Thyroid gland (tissue), 4 donors: ENCODE measurements at regions not wholly inside any gene's neighbourhood (a gene's known extent, or its start where the extent isn't known, plus 50 kb on each side); places are given as distances from the start of the nearest gene placed in this dataset.

Source experiments
- DNase-seq, 2 donors: peaks; one replicate each; pipeline ENCODE4 v3.0.0-alpha.2; 2019
- H3K27ac ChIP-seq, 3 donors: fragments of 200-600 bp; sonication (generic); 1 replicate in 2 of 3; 2 replicates in 1 of 3; pipeline ENCODE4 v1.5.1; 2016 to 2019; ENCODE audit warnings: mild to moderate bottlenecking in 1 of 3, moderate library complexity in 1 of 3
- H3K27me3 ChIP-seq: fragments of 200-600 bp; sonication (generic); one replicate; pipeline ENCODE4 v1.5.1; 2019
- H3K36me3 ChIP-seq, 2 donors: fragments of 200-600 bp; sonication (generic); one replicate each; pipeline ENCODE4 v1.5.1; 2016 to 2019
- H3K4me1 ChIP-seq, 2 donors: fragments of 200-600 bp; sonication (generic); one replicate each; pipeline ENCODE4 v1.5.1; 2017 to 2019
- H3K4me3 ChIP-seq, 3 donors: fragments of 200-600 bp; sonication (generic); replicated peaks in 1 of 3; 1 replicate in 2 of 3; 2 replicates in 1 of 3; pipeline ENCODE4 v1.5.1; 2016; ENCODE audit warnings: mild to moderate bottlenecking in 1 of 3
- H3K9me3 ChIP-seq: fragments of 200-600 bp; sonication (generic); one replicate; pipeline ENCODE4 v1.5.1; 2017
- POLR2A ChIP-seq, 2 donors: fragments of 450-650 bp; IDR thresholded peaks; one replicate each; pipeline ENCODE4 v1.6.1; 2017; ENCODE audit warnings: antibody characterized with exemption in 2 of 2, mild to moderate bottlenecking in 2 of 2, moderate library complexity in 1 of 2
- WGBS, 2 donors: methylation state at CpG; one replicate each; pipeline ENCODE4 v1.1.5; 2017; 5-methylcytosine and 5-hydroxymethylcytosine counted together
- intact Hi-C: fragments of 100-400 bp; cut with DNase I; formaldehyde crosslinking; loops from one replicate; pipeline ENCODE4 v1.15.1; 2023
- TF ChIP-seq, protein P1 (sequence below), 6 experiments: fragments of 200-600 bp in 3 of 6; fragments of 450-650 bp in 3 of 6; sonication (generic) in 3 of 6; IDR thresholded peaks; one replicate each; pipeline ENCODE4 v1.5.1; 2016 to 2019; ENCODE audit warnings: antibody characterized with exemption in 6 of 6, mild to moderate bottlenecking in 2 of 6, inconsistent platforms in 1 of 6, moderate library complexity in 1 of 6

GRCh38 chr1:89453123-89453972 is 71.3 kb upstream of the LRRC8B start:
- no peak for TF ChIP-seq POLR2A (IDR thresholded peaks at IDR 0.05)
- TF ChIP-seq, protein P1, sequence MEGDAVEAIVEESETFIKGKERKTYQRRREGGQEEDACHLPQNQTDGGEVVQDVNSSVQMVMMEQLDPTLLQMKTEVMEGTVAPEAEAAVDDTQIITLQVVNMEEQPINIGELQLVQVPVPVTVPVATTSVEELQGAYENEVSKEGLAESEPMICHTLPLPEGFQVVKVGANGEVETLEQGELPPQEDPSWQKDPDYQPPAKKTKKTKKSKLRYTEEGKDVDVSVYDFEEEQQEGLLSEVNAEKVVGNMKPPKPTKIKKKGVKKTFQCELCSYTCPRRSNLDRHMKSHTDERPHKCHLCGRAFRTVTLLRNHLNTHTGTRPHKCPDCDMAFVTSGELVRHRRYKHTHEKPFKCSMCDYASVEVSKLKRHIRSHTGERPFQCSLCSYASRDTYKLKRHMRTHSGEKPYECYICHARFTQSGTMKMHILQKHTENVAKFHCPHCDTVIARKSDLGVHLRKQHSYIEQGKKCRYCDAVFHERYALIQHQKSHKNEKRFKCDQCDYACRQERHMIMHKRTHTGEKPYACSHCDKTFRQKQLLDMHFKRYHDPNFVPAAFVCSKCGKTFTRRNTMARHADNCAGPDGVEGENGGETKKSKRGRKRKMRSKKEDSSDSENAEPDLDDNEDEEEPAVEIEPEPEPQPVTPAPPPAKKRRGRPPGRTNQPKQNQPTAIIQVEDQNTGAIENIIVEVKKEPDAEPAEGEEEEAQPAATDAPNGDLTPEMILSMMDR (IDR thresholded peaks at IDR 0.05), result no peak
- Histone ChIP-seq H3K27ac (no peak overlapping the region), H3K27me3 (no peaks in the 10 kb centered on the region), H3K9me3 (no peaks in the 10 kb centered on the region), H3K36me3 (no peaks in the 10 kb centered on the region), H3K4me1 (no peaks in the 10 kb centered on the region), H3K4me3 (no peak overlapping the region)
- 79 to 81% methylated on average over 9 of the region's 9 CpGs for WGBS, 2 donors
- DNase-seq, result no peak
- intact Hi-C loops, result loop anchor here (10.0 kb wide), 1 partner anchor 99 kb away; no protein-coding TSS in a partner anchor

DNA sequence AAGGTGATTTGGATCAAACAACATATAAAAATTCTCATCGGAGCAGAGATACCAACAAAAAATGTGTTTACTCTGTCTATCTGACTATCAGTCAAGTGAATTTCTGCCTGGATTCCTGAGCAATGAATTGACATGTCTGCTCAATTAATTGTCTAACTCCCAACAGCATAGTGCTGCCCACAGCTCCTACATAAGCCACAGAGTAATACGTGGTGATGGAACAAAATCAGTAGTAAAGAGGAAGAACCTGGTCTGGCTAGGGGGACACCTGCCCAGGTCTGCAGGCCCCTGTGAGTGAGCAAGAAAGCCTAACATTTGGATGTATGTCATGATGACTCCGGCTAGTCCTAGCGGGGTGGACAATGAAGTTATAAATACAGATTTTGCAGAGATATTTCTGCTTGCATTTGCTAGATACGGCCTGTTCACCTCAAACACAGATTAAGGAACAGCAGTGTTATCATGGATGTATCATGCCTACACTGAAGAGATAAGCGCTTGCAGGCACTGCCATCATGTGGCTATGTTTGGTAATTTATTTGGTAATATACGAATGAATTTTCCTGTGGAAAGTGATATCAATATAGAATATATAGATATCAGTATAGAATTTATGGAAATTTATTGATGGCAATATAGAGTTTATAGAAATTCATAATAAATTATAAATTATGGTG is 69.6 kb upstream of the LRRC8B start:
- DNase-seq, result peak; percentile 44 to 59
- Histone ChIP-seq H3K4me1 (no peaks in the 10 kb centered on the region), H3K9me3 (no peaks in the 10 kb centered on the region), H3K36me3 (no peaks in the 10 kb centered on the region), H3K4me3 (no peak overlapping the region), H3K27ac (no peak overlapping the region), H3K27me3 (no peaks in the 10 kb centered on the region)
- TF ChIP-seq, protein P1 (IDR thresholded peaks at IDR 0.05), result peak in 5 of 6 experiments; percentile 52 to 85 (median 76)
- TF ChIP-seq POLR2A (IDR thresholded peaks at IDR 0.05), result no peak
- WGBS, 2 donors, result 35 to 37% methylated on average over 7 of the region's 7 CpGs
- intact Hi-C loops, result loop anchor here (5.0 to 10.0 kb wide), 2 partner anchors 100 to 458 kb away; no protein-coding TSS in a partner anchor

GRCh38 chr1:89457046-89457445 is 67.6 kb upstream of the LRRC8B start:
- 94 to 100% methylated on average over 1 of the region's 1 CpG for WGBS, 2 donors
- intact Hi-C loops, result loop anchor here (5.0 to 10.0 kb wide), 2 partner anchors 102 to 460 kb away; no protein-coding TSS in a partner anchor
- no peak overlapping the region for H3K4me3 ChIP-seq
- H3K4me1 ChIP-seq, result no peaks in the 10 kb centered on the region
- no peaks in the 10 kb centered on the region for H3K27me3 ChIP-seq
- TF ChIP-seq, protein P1 (IDR thresholded peaks at IDR 0.05), result no peak
- no peak for TF ChIP-seq POLR2A (IDR thresholded peaks at IDR 0.05)
- H3K9me3 ChIP-seq, result no peaks in the 10 kb centered on the region
- no peak for DNase-seq
- H3K36me3 ChIP-seq, result no peaks in the 10 kb centered on the region
- no peak overlapping the region for H3K27ac ChIP-seq

GRCh38 chr1:89459081-89459480 is 65.5 kb upstream of the LRRC8B start:
- DNase-seq, result no peak
- Histone ChIP-seq H3K36me3 (no peaks in the 10 kb centered on the region), H3K27me3 (no peaks in the 10 kb centered on the region), H3K27ac (no peak overlapping the region), H3K4me3 (no peak overlapping the region), H3K9me3 (no peaks in the 10 kb centered on the region), H3K4me1 (no peaks in the 10 kb centered on the region)
- intact Hi-C loops, result loop anchor here (5.0 to 10.0 kb wide), 2 partner anchors 104 to 462 kb away; no protein-coding TSS in a partner anchor
- no peak for TF ChIP-seq POLR2A (IDR thresholded peaks at IDR 0.05)
- TF ChIP-seq, protein P1 (IDR thresholded peaks at IDR 0.05), result no peak
- WGBS, 2 donors, result 91 to 93% methylated on average over 2 of the region's 2 CpGs

- Histone ChIP-seq H3K27me3 (no peaks in the 10 kb centered on the region), H3K36me3 (no peaks in the 10 kb centered on the region), H3K4me3 (no peak overlapping the region), H3K27ac (no peak overlapping the region), H3K9me3 (no peaks in the 10 kb centered on the region), H3K4me1 (no peaks in the 10 kb centered on the region)
- no peak for DNase-seq
- intact Hi-C loops, result no loop called here
- TF ChIP-seq, protein P1 (IDR thresholded peaks at IDR 0.05), result no peak
- TF ChIP-seq POLR2A (IDR thresholded peaks at IDR 0.05), result no peak
- WGBS, 2 donors, result 75 to 90% methylated on average over 1 of the region's 1 CpG
Measured at GRCh38 chr1:89460325-89460724, 64.3 kb upstream of the LRRC8B start.
